GM18519 (cell line): ENCODE measurements at regions not wholly inside any gene's neighbourhood (a gene's known extent, or its start where the extent isn't known, plus 50 kb on each side); places are given as distances from the start of the nearest gene placed in this dataset.

Source experiments
- ATAC-seq: cut with Tn5 transposase; IDR thresholded peaks from one replicate; pipeline ENCODE4 v1.9.1; 2021; ENCODE audit warnings: mild to moderate bottlenecking, moderate library complexity; ENCODE audit not compliant: unreplicated experiment, low FRiP score

DNA sequence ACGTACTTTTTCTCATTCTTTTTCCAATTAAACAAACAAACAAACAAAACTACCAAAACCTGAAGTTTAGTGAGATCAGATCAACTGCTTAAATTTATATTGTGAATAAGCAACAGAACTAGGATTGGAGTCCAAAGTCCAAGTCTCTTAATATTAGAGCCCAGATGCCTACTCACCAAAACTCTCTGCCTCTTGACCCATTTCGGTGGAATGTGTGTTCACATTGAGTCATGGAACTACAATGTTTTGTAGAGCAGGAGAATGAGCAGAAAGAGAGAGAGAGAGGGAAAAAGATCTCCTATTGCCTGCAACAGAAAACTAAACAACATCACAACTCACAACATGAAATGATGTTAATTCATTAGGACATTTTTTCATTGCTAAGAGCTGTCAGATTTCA lies 751.1 kb downstream of the TLR4 start:
- ATAC-seq = no peak

GRCh38 chr9:118455788-118456187 lies 751.6 kb downstream of the TLR4 start:
- ATAC-seq = no peak

DNA sequence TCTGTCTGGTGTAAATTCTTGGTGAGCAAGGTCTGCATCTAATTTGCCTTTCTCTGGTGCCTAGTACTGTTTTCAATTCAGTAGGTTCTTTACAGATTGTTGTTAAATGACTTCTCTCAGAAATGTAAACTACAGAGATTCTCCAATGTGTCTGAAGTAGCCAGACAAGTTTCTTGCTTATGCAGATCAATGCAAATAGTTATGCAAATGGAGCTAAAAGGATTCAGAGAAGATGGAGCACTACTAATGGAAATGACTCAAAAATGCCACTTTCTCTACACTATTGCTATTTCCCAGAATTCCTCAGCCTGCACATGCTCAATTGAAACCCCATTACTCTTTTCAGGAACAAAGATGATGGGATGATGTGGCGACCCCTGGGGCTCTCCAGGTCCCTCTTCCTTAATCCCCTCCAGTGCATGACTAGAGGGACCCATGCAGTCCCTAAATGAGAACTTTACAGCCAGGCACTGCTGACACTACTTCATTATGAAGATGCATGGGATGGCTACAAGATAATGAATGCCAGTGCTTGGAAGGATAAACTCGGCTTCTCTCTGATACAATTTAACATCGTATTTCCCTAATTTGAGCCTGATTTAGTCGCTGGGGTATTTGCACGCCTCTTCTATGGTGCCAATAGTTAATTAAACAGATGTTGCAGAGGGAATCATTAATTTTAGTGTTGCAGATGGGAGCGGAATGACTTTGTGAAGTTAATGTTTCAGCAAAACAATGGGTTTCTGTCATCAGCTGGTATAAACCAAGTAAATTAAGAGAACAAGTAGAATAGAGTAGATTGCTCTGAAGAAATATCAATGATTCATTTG lies 753.2 kb downstream of the TLR4 start:
- ATAC-seq = no peak

GRCh38 chr9:118459913-118460312 lies 755.7 kb downstream of the TLR4 start:
- ATAC-seq = no peak

DNA sequence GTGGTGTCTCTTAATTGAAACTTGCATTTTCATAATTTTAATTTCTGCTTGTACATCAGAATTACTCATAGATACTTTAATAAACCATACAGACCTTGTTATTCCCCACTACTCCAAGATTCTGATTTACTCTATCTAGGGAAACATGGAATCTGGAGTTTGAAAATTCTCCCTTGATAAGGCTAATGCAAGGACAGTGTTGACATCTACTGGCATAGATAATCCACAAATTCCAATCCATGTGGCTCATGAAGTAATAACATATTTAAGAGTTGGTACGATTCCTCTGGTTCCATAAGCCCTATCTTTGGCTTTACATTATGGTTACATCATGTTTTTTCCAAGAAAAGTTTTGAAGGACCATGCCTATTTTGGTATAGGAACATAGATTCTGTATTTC lies 759.2 kb downstream of the TLR4 start:
- ATAC-seq = no peak

- no peak for ATAC-seq
These were observed 769.3 kb downstream of the TLR4 start for GRCh38 chr9:118473521-118473920.

DNA sequence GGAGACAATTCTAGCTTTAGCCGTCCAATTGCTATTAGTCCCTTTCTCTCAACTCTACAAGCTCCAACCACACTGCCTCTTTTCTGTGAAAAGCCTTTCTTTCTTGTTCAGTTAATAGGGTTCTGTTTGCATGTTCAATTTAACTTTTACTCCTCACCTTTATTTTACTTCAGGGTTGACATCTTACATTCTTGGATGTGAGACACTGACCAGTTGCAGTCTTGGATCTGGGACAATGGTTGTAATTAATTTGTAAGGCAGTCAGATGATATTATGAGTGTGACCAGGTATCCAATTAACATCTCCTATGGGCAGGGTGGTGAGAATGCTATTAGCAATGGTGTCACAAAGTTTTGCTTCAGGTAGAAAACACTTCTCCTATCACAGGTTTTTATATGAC lies 774.5 kb downstream of the TLR4 start:
- no peak for ATAC-seq

- no peak for ATAC-seq
These were observed 778.1 kb downstream of the TLR4 start for GRCh38 chr9:118482306-118482705.

- no peak for ATAC-seq
These were observed 779.5 kb downstream of the TLR4 start for GRCh38 chr9:118483677-118484076.

GRCh38 chr9:118503236-118503635 lies 799.0 kb downstream of the TLR4 start:
- ATAC-seq = no peak

- ATAC-seq = no peak
These were observed 806.5 kb downstream of the TLR4 start for GRCh38 chr9:118510711-118511110.

GRCh38 chr9:118515947-118516346 lies 811.7 kb downstream of the TLR4 start:
- no peak for ATAC-seq

GRCh38 chr9:118521261-118521660 lies 817.1 kb downstream of the TLR4 start:
- no peak for ATAC-seq

DNA sequence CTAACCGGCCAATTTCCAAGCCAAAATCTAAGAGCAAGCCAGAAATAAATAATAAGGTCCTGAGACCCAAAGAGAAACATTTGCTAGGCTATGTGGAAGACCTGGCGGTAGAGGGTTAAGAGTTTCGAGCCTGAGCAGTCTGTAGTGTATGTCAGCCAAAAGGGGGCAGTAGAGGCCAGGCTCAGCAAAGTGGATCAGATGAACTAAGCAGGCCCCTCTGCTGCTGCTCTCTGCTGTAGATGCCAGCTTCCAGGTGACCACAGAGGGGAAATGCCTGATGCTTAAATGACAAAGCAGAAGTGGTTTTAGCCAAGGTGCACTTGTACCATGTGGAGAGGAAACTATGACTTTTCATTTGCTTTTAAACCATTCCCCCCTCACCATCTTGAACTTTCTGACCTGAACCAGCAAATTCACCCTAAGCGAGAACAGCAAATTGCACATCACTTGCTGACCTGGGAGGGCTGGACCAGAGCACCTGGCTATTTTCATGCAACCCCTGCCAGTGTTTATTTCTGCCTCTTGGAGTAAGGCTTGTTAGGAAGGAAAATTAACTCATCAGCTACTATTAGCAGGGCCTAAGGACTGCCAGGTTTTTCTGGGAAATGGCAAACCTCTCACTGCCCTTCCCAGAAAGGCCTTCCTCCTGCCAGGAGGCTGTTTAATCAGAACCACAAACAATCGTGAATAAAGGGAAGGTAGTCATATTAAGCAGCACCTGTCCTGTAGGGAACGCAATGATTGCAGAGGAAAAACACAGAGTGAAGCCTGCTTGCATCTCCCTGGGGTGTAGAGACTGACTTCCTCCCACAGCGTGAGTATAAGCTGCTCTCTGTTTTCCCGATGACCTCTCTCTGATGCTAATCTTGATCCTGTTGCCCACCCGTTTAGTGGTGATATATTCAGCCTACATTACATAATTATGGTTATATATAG lies 818.2 kb downstream of the TLR4 start:
- peak; percentile 97 for ATAC-seq

GRCh38 chr9:118527261-118527660 lies 823.1 kb downstream of the TLR4 start:
- no peak for ATAC-seq

- peak; percentile 40 for ATAC-seq
These were observed 825.0 kb downstream of the TLR4 start for GRCh38 chr9:118529210-118529609.

GRCh38 chr9:118529624-118530214 lies 825.5 kb downstream of the TLR4 start:
- ATAC-seq = peak; percentile 89

DNA sequence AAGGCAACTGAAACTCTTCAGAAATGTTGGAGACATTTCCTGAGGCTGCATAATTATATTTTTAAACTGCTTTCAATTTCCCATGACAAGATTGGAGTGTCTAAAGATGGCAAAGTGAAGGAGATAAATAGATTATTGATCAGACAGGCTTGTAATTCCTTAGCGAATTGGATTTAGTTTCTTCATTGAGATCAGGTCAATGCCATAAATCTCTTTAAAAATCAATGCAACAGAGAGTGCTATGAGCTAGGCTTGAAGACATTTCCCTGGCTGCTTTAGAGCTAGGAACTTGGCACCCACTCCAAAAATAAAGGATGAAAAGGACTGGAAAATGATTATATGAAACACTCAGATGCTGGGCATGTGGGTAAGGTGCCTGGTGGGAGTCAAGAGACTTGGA lies 828.4 kb downstream of the TLR4 start:
- no peak for ATAC-seq

DNA sequence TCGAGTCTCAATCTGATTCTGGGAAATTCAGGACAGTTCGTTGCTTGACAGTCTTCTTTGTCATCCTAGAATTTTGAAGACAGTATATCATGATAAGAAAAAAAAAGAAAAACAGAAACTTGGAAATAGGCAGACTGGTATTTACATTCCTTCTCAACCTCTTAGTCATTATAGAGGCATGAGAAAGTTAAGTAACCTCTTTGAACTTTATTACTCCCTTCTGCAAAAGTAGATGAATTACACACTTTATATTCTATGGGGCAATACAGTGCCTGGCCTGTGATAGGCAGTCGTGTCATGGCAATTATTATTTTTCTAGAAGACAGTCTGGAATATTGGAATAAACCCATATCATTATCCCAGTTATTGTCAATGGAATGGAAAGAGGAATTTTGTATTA lies 828.9 kb downstream of the TLR4 start:
- no peak for ATAC-seq

- no peak for ATAC-seq
These were observed 829.6 kb downstream of the TLR4 start for GRCh38 chr9:118533850-118534249.

DNA sequence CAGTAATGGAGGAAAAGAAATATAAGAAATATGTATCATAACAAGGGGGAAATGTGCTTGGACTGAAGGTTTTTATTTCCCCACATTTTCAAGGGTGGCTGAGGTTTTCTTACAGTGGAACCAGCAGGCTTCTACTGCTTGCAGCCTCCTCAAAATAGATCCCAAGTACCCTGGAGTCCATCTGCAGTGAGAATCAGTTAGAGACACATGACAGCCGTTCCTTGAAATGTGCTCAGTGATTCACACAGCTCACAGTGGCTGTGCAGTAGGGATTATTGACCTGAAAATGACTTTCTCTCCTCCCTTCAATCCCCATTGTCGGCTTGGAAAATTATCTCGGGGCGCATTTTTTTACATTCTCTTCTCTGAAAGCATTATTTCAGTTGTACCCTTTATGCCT lies 832.0 kb downstream of the TLR4 start:
- ATAC-seq = no peak
